Skin epidermis (tissue), 12 donors: ENCODE measurements at regions not wholly inside any gene's neighbourhood (a gene's known extent, or its start where the extent isn't known, plus 50 kb on each side); places are given as distances from the start of the nearest gene placed in this dataset.

Source experiments
- H3K27ac ChIP-seq, 21 experiments: fragments of 200-600 bp; sonication (generic) in 11 of 21; one replicate each; pipeline ENCODE4 v1.5.0; 2020; ENCODE audit warnings: mild to moderate bottlenecking in 3 of 21, inconsistent platforms in 2 of 21, moderate library complexity in 2 of 21
- H3K4me3 ChIP-seq, 7 experiments: fragments of 200-600 bp; sonication (generic) in 2 of 7; one replicate each; pipeline ENCODE4 v1.5.0; 2020; ENCODE audit warnings: inconsistent platforms in 2 of 7, mild to moderate bottlenecking in 2 of 7, moderate library complexity in 1 of 7

- Histone ChIP-seq H3K4me3 (no peak overlapping the region), H3K27ac (no peak overlapping the region)
These were observed 72.3 kb upstream of the STARD4 start for GRCh38 chr5:111584651-111585050.

DNA sequence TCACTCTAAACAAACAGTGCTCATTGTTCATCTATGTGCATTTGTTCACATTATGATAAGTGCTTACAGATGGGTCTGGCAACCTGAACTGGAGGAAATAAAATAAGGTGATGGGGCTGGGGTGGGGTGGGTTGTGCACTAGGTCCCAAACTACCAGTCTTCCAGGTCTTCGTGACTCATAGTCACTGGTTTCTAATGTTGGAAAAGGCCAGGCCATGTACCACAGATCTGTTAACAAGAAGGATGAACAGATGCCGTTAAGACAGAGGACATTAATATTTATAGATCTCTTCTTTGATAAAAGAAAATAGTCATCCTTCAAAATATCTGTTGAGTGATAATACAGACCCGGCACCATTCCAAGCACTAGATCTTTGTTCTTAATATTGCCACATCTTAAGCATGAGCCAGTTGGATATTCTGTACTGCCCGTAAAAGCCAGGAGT is 71.4 kb upstream of the STARD4 start:
- H3K27ac ChIP-seq: no peak overlapping the region
- no peak overlapping the region for H3K4me3 ChIP-seq

GRCh38 chr5:111582993-111583601 is 70.8 kb upstream of the STARD4 start:
- Histone ChIP-seq H3K27ac (peak overlapping the region in 1 of 21 experiments; percentile 7), H3K4me3 (no peak overlapping the region)

GRCh38 chr5:111582451-111582850 is 70.1 kb upstream of the STARD4 start:
- H3K27ac ChIP-seq: peak overlapping the region in 1 of 21 experiments; percentile 7

DNA sequence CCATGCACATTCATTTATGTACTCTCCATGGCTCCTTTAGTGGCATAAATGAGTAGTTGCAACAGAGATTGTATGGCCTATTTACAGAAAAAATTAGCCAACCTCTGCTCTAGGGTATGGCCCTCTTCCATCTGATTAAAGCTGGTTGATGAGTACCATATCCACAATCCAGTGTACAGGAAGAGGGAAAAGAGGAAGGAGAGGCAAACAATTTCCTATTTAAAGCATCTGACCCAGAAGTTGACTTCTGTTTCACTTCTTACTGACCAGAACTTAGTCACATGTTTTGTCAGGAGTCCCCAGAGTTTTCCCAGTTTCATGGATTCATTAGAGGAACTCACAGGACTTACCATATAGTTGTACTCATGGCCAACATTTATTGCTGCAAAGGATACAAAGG is 68.6 kb upstream of the STARD4 start:
- Histone ChIP-seq H3K27ac (no peak overlapping the region), H3K4me3 (no peak overlapping the region)

More at GRCh38 chr5:111582451-111582850, 70.1 kb upstream of the STARD4 start:
- no peak overlapping the region for H3K4me3 ChIP-seq

GRCh38 chr5:111574311-111574710 is 62.0 kb upstream of the STARD4 start:
- H3K4me3 ChIP-seq: no peak overlapping the region
- no peak overlapping the region for H3K27ac ChIP-seq

DNA sequence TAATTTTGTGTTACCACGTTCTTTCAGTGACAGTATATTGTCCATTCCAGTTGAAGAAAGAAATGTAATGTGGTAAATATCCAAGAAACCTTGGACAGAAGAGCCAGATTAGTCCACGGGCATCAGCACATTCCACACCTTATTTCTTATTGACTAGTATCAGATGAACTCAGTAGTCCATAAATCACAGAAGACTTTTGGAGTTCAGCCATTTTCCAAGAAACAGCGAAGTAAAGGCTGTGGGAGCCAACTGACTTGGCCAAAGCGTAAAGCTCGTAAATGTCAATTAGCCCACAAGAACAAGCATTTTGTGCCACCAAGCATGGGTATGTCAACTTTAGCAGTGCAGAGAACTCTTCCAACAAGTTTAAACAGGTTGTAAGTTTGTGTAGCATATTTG is 60.2 kb upstream of the STARD4 start:
- Histone ChIP-seq H3K27ac (no peak overlapping the region), H3K4me3 (no peak overlapping the region)

DNA sequence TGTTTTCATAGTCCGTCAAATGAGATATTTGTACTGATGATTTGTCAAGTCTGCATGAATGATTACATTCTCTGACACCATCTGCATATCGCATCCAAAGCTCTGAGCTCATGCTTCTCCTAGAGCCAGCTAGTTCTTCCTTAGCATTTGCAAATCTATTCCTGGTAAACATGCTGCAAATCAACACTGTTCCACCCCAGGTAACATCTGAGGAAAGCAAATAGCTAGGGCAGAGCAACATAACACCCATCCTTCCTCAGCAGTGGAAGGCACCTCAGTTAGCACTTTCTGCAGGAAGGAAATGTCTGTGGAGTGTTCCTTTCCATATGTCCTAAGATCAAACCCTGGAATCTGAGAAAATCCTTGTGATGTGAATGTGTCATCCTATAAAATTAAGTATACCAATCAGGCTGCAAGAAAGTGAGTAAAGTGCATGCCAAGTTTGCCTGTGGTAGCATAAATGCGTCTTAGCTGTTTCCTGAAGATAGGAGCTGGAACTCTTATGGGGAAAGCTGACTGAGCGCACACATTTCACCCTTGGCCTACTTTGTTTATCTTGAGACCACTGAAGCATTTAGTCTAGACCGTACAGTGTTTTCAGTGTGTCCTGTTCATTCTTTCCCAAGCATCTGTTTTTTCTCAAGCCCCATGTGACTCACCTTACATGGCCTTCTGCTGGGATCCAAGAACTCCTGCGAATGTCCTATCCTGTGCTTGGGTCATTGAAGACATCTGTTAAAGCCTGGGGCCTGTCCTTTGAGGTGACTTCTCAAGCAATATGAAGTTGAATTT is 50.9 kb upstream of the STARD4 start:
- Histone ChIP-seq H3K4me3 (no peak overlapping the region), H3K27ac (no peak overlapping the region)

GRCh38 chr5:111562561-111562960 is 50.2 kb upstream of the STARD4 start:
- Histone ChIP-seq H3K4me3 (no peak overlapping the region), H3K27ac (peak overlapping the region in 1 of 21 experiments; percentile 33)
